Lower leg skin (tissue), 4 donors: ENCODE measurements at regions not wholly inside any gene's neighbourhood (a gene's known extent, or its start where the extent isn't known, plus 50 kb on each side); places are given as distances from the start of the nearest gene placed in this dataset.

ENCODE experiments used
- DNase-seq, 2 donors: peaks; one replicate each; pipeline ENCODE4 v3.0.0-alpha.2; 2019; ENCODE audit warnings: low spot score in 2 of 2
- H3K4me3 ChIP-seq: fragments of 200-600 bp; sonication (generic); 2 replicates; pipeline ENCODE4 v1.5.1; 2017; ENCODE audit warnings: mild to moderate bottlenecking, low read depth; ENCODE audit not compliant: poor library complexity, severe bottlenecking
- CTCF ChIP-seq, 3 donors: fragments of 450-650 bp; IDR thresholded peaks; one replicate each; pipeline ENCODE4 v1.5.1; 2016; ENCODE audit warnings: antibody characterized with exemption in 3 of 3, mild to moderate bottlenecking in 3 of 3, moderate library complexity in 2 of 3
- POLR2A ChIP-seq, 2 donors: fragments of 450-650 bp; IDR thresholded peaks; one replicate each; pipeline ENCODE4 v1.6.1; 2016 to 2017; ENCODE audit warnings: antibody characterized with exemption in 2 of 2, mild to moderate bottlenecking in 1 of 2, moderate library complexity in 1 of 2
- WGBS, 2 donors: methylation state at CpG; one replicate each; pipeline ENCODE4 v1.1.5; 2018; 5-methylcytosine and 5-hydroxymethylcytosine counted together
- intact Hi-C: fragments of 100-400 bp; cut with DNase I; formaldehyde crosslinking; loops from one replicate; pipeline ENCODE4 v1.15.0; 2023; ENCODE audit warnings: low total_unique reads

- intact Hi-C loops: no loop called here
- DNase-seq: no peak
- H3K4me3 ChIP-seq: no peak overlapping the region
- WGBS, 2 donors: 78 to 80% methylated on average over 2 of the region's 2 CpGs
- TF ChIP-seq CTCF (IDR thresholded peaks at IDR 0.05): no peak
- TF ChIP-seq POLR2A (IDR thresholded peaks at IDR 0.05): no peak
Measured at GRCh38 chr12:4160314-4161040, 113.1 kb upstream of the CCND2 start.

- intact Hi-C loops: no loop called here
- TF ChIP-seq POLR2A (IDR thresholded peaks at IDR 0.05): no peak
- no peak for TF ChIP-seq CTCF (IDR thresholded peaks at IDR 0.05)
- no peak for DNase-seq
- no peak overlapping the region for H3K4me3 ChIP-seq
- WGBS, 2 donors: 89 to 91% methylated on average over 2 of the region's 2 CpGs
Measured at GRCh38 chr12:4159851-4160250, 113.7 kb upstream of the CCND2 start.

GRCh38 chr12:4158306-4158705 is 115.3 kb upstream of the CCND2 start:
- no peak for DNase-seq
- WGBS, 2 donors: 77 to 89% methylated on average over 2 of the region's 2 CpGs
- TF ChIP-seq POLR2A (IDR thresholded peaks at IDR 0.05) (no peak), CTCF (IDR thresholded peaks at IDR 0.05) (no peak)
- H3K4me3 ChIP-seq: no peak overlapping the region
- intact Hi-C loops: no loop called here

- no peak overlapping the region for H3K4me3 ChIP-seq
- intact Hi-C loops: no loop called here
- 47 to 60% methylated on average over 3 of the region's 3 CpGs for WGBS, 2 donors
- DNase-seq: no peak
- TF ChIP-seq POLR2A (IDR thresholded peaks at IDR 0.05) (no peak), CTCF (IDR thresholded peaks at IDR 0.05) (no peak)
Measured at GRCh38 chr12:4157122-4157521, 116.4 kb upstream of the CCND2 start.

GRCh38 chr12:4156317-4156716 is 117.2 kb upstream of the CCND2 start:
- intact Hi-C loops: no loop called here

More at GRCh38 chr12:4156317-4156716, 117.2 kb upstream of the CCND2 start:
- TF ChIP-seq POLR2A (IDR thresholded peaks at IDR 0.05) (no peak), CTCF (IDR thresholded peaks at IDR 0.05) (no peak)
- no peak overlapping the region for H3K4me3 ChIP-seq
- no peak for DNase-seq
- WGBS, 2 donors: 82 to 85% methylated on average over 2 of the region's 2 CpGs
